Colonic mucosa (tissue), 4 donors: ENCODE measurements at regions not wholly inside any gene's neighbourhood (a gene's known extent, or its start where the extent isn't known, plus 50 kb on each side); places are given as distances from the start of the nearest gene placed in this dataset.

Source experiments
- DNase-seq: peaks from one replicate; pipeline ENCODE4 v3.0.0-alpha.2; 2020
- H3K27ac ChIP-seq: fragments of 200-600 bp; one replicate; pipeline ENCODE4 v1.8.0; 2021
- H3K27me3 ChIP-seq: fragments of 200-600 bp; one replicate; pipeline ENCODE4 v1.8.0; 2021
- H3K36me3 ChIP-seq: fragments of 200-600 bp; one replicate; pipeline ENCODE4 v1.8.0; 2021
- H3K4me1 ChIP-seq: fragments of 200-600 bp; one replicate; pipeline ENCODE4 v1.8.0; 2021; ENCODE audit warnings: mild to moderate bottlenecking
- H3K4me3 ChIP-seq: fragments of 200-600 bp; one replicate; pipeline ENCODE4 v1.8.0; 2021
- H3K9ac ChIP-seq, 2 donors: one replicate each; pipeline ENCODE4 v1.7.0; 2013; ENCODE audit warnings: control low read depth in 2 of 2, low read depth in 2 of 2, low read length in 2 of 2
- H3K9me3 ChIP-seq: fragments of 200-600 bp; one replicate; pipeline ENCODE4 v1.8.0; 2021
- CTCF ChIP-seq: fragments of 200-600 bp; IDR thresholded peaks from one replicate; pipeline ENCODE4 v1.8.0; 2022; ENCODE audit warnings: antibody characterized with exemption, mild to moderate bottlenecking
- intact Hi-C: fragments of 100-400 bp; cut with DNase I; formaldehyde crosslinking; loops from one replicate; pipeline ENCODE4 v1.14.1; 2022
- donor health status: healthy.
- donor health status: DM: no; HTN: no; CAD: no.
- donor health status: DM: no; HTN: no; CAD: no.

- intact Hi-C loops: no loop called here
- no peaks in the 10 kb centered on the region for H3K27me3 ChIP-seq
- no peaks in the 10 kb centered on the region for H3K4me1 ChIP-seq
- H3K9me3 ChIP-seq: no peaks in the 10 kb centered on the region
- no peak overlapping the region for H3K4me3 ChIP-seq
- DNase-seq: no peak
- no peak overlapping the region for H3K9ac ChIP-seq
- no peak overlapping the region for H3K27ac ChIP-seq
- no peaks in the 10 kb centered on the region for H3K36me3 ChIP-seq
- no peak for TF ChIP-seq CTCF
These were observed 626.4 kb downstream of the BRD1 start for GRCh38 chr22:49201046-49201970.

GRCh38 chr22:49199224-49199623, 628.4 kb downstream of the BRD1 start:
- TF ChIP-seq CTCF: no peak
- Histone ChIP-seq H3K4me3 (no peak overlapping the region), H3K4me1 (no peaks in the 10 kb centered on the region), H3K27me3 (no peaks in the 10 kb centered on the region), H3K9ac (no peak overlapping the region), H3K9me3 (no peaks in the 10 kb centered on the region), H3K36me3 (no peaks in the 10 kb centered on the region), H3K27ac (no peak overlapping the region)
- intact Hi-C loops: no loop called here
- DNase-seq: no peak

- Histone ChIP-seq H3K4me3 (no peak overlapping the region), H3K27ac (no peak overlapping the region), H3K9me3 (no peaks in the 10 kb centered on the region), H3K27me3 (no peaks in the 10 kb centered on the region), H3K36me3 (no peaks in the 10 kb centered on the region), H3K4me1 (no peaks in the 10 kb centered on the region), H3K9ac (no peak overlapping the region)
- intact Hi-C loops: no loop called here
- no peak for DNase-seq
- TF ChIP-seq CTCF: no peak
These were observed 629.0 kb downstream of the BRD1 start for GRCh38 chr22:49198705-49199084.

GRCh38 chr22:49197986-49198704, 629.5 kb downstream of the BRD1 start:
- Histone ChIP-seq H3K9me3 (no peaks in the 10 kb centered on the region), H3K4me3 (no peak overlapping the region), H3K27ac (no peak overlapping the region), H3K27me3 (no peaks in the 10 kb centered on the region), H3K36me3 (no peaks in the 10 kb centered on the region), H3K9ac (no peak overlapping the region), H3K4me1 (no peaks in the 10 kb centered on the region)
- intact Hi-C loops: no loop called here
- no peak for TF ChIP-seq CTCF
- no peak for DNase-seq

- no peak for DNase-seq
- no peak for TF ChIP-seq CTCF
- intact Hi-C loops: no loop called here
- Histone ChIP-seq H3K27me3 (no peaks in the 10 kb centered on the region), H3K9ac (no peak overlapping the region), H3K36me3 (no peaks in the 10 kb centered on the region), H3K4me1 (no peaks in the 10 kb centered on the region), H3K4me3 (no peak overlapping the region), H3K9me3 (no peaks in the 10 kb centered on the region), H3K27ac (no peak overlapping the region)
These were observed 630.2 kb downstream of the BRD1 start for GRCh38 chr22:49197505-49197904.
